OCI-LY7 (cell line): ENCODE measurements at regions not wholly inside any gene's neighbourhood (a gene's known extent, or its start where the extent isn't known, plus 50 kb on each side); places are given as distances from the start of the nearest gene placed in this dataset.

Experiments used
- BruUV-seq: library from RNA; stranded (reverse); fragments of 400-500 nt; replicated peaks from 2 replicates; lab custom pipeline; 2021; lab: Mats Ljungman, UMichigan
- CTCF ChIA-PET: fragments of 300-600 bp; sonication (Branson Sonifier 250); formaldehyde crosslinking; loops from one replicate; lab custom pipeline; 2022; ENCODE audit warnings: antibody characterized with exemption; ENCODE audit not compliant: unreplicated experiment; lab: Charles Lee
- POLR2A ChIA-PET: fragments of 300-600 bp; sonication (Branson Sonifier 250); formaldehyde crosslinking; loops from one replicate; lab custom pipeline; 2022; ENCODE audit warnings: antibody characterized with exemption; lab: Charles Lee
- DNase-seq: peaks from one replicate; pipeline ENCODE4 v3.0.0-alpha.2; 2015; ENCODE audit warnings: low spot score
- H2AFZ ChIP-seq: fragments of 200-600 bp; sonication (generic), shearing (Covaris generic); 2 replicates; pipeline ENCODE4 v1.6.1; 2014; ENCODE audit warnings: mild to moderate bottlenecking, antibody characterized with exemption, low read length, moderate library complexity
- H3K27ac ChIP-seq: fragments of 200-600 bp; sonication (generic); 2 replicates; pipeline ENCODE4 v1.5.1; 2014; ENCODE audit warnings: mixed run types, low read depth, mild to moderate bottlenecking, moderate library complexity, low read length, inconsistent platforms; ENCODE audit not compliant: poor library complexity, severe bottlenecking
- H3K36me3 ChIP-seq: fragments of 200-600 bp; sonication (generic); 2 replicates; pipeline ENCODE4 v1.6.1; 2014; ENCODE audit warnings: mild to moderate bottlenecking, antibody characterized with exemption, low read length, moderate library complexity, mixed read lengths; ENCODE audit not compliant: insufficient read depth
- H3K4me1 ChIP-seq: fragments of 200-600 bp; sonication (generic); 2 replicates; pipeline ENCODE4 v1.5.1; 2014; ENCODE audit warnings: mild to moderate bottlenecking, low read length; ENCODE audit not compliant: insufficient read depth, poor library complexity, severe bottlenecking
- H3K4me2 ChIP-seq: fragments of 200-600 bp; sonication (generic); 2 replicates; pipeline ENCODE4 v1.6.1; 2014; ENCODE audit warnings: mild to moderate bottlenecking, low read length
- H3K4me3 ChIP-seq: fragments of 200-600 bp; sonication (generic); 2 replicates; pipeline ENCODE4 v1.5.1; 2014; ENCODE audit warnings: mild to moderate bottlenecking, low read depth, low read length; ENCODE audit not compliant: poor library complexity, severe bottlenecking
- H3K79me2 ChIP-seq: fragments of 200-600 bp; sonication (generic); 2 replicates; pipeline ENCODE4 v1.6.1; 2016; ENCODE audit warnings: low read depth, mild to moderate bottlenecking, low read length, moderate library complexity, mixed read lengths; ENCODE audit not compliant: insufficient read depth
- H3K9me2 ChIP-seq: fragments of 200-600 bp; sonication (generic); 2 replicates; pipeline ENCODE4 v1.6.1; 2016; ENCODE audit warnings: mild to moderate bottlenecking, low read length, mixed read lengths; ENCODE audit not compliant: insufficient read depth
- H3K9me3 ChIP-seq: fragments of 200-600 bp; sonication (generic); 2 replicates; pipeline ENCODE4 v1.6.1; 2014; ENCODE audit warnings: mild to moderate bottlenecking, mixed run types, low read length, mixed read lengths
- H4K20me1 ChIP-seq: fragments of 200-600 bp; sonication (generic); 2 replicates; pipeline ENCODE4 v1.6.1; 2014; ENCODE audit warnings: mild to moderate bottlenecking, antibody characterized with exemption, low read length, moderate library complexity, mixed read lengths; ENCODE audit not compliant: insufficient read depth
- CTCF ChIP-seq: fragments of 200-600 bp; sonication (generic); conservative IDR thresholded peaks from 2 replicates; pipeline ENCODE4 v1.5.1; 2014; ENCODE audit warnings: mild to moderate bottlenecking, antibody characterized with exemption, low read length, moderate library complexity, mixed read lengths
- EZH2phosphoT487 ChIP-seq: fragments of 200-600 bp; sonication (generic); IDR thresholded peaks from 2 replicates; pipeline ENCODE4 v1.6.1; 2018; ENCODE audit warnings: low read depth, borderline replicate concordance, mild to moderate bottlenecking, mixed run types, antibody characterized with exemption, low read length, moderate library complexity, mixed read lengths
- intact Hi-C: fragments of 100-400 bp; cut with micrococcal nuclease; formaldehyde crosslinking; loops from one replicate; pipeline ENCODE4 v1.10.0; 2022; ENCODE audit not compliant: unreplicated experiment

- no TSS peak for BruUV-seq
- Histone ChIP-seq H3K27ac (no peak overlapping the region), H2AFZ (no peak overlapping the region), H3K9me2 (no peaks in the 10 kb centered on the region), H3K4me1 (no peaks in the 10 kb centered on the region), H3K4me3 (no peak overlapping the region), H4K20me1 (no peaks in the 10 kb centered on the region), H3K9me3 (no peaks in the 10 kb centered on the region), H3K79me2 (no peaks in the 10 kb centered on the region), H3K4me2 (no peak overlapping the region), H3K36me3 (no peaks in the 10 kb centered on the region)
- intact Hi-C loops: no loop called here
- no peak for DNase-seq
- TF ChIP-seq EZH2phosphoT487 (no peak), CTCF (no peak)
- ChIA-PET CTCF (no interaction called here), POLR2A (no interaction called here)
Observed at GRCh38 chr18:22513721-22514481, 96.2 kb upstream of the CTAGE1 start.

GRCh38 chr18:22514655-22515054 is 96.9 kb upstream of the CTAGE1 start:
- no TSS peak for BruUV-seq
- TF ChIP-seq CTCF (no peak), EZH2phosphoT487 (no peak)
- CTCF ChIA-PET: no interaction called here

GRCh38 chr18:22515250-22515649 is 97.5 kb upstream of the CTAGE1 start:
- Histone ChIP-seq H4K20me1 (no peaks in the 10 kb centered on the region), H3K4me2 (no peak overlapping the region), H3K9me3 (no peaks in the 10 kb centered on the region), H3K4me1 (no peaks in the 10 kb centered on the region), H2AFZ (no peak overlapping the region), H3K4me3 (no peak overlapping the region), H3K9me2 (no peaks in the 10 kb centered on the region), H3K79me2 (no peaks in the 10 kb centered on the region), H3K27ac (no peak overlapping the region), H3K36me3 (no peaks in the 10 kb centered on the region)
- BruUV-seq: no TSS peak
- ChIA-PET POLR2A (no interaction called here), CTCF (no interaction called here)
- intact Hi-C loops: no loop called here
- DNase-seq: no peak
- TF ChIP-seq EZH2phosphoT487 (no peak), CTCF (no peak)

More at GRCh38 chr18:22514655-22515054, 96.9 kb upstream of the CTAGE1 start:
- Histone ChIP-seq H3K4me1 (no peaks in the 10 kb centered on the region), H3K4me2 (no peak overlapping the region), H3K9me2 (no peaks in the 10 kb centered on the region), H3K27ac (no peak overlapping the region), H4K20me1 (no peaks in the 10 kb centered on the region), H3K79me2 (no peaks in the 10 kb centered on the region), H3K36me3 (no peaks in the 10 kb centered on the region), H2AFZ (no peak overlapping the region), H3K4me3 (no peak overlapping the region), H3K9me3 (no peaks in the 10 kb centered on the region)
- intact Hi-C loops: no loop called here
- no peak for DNase-seq
- POLR2A ChIA-PET: no interaction called here
